CD14-positive monocyte (primary cell): ENCODE measurements at regions not wholly inside any gene's neighbourhood (a gene's known extent, or its start where the extent isn't known, plus 50 kb on each side); places are given as distances from the start of the nearest gene placed in this dataset.

ENCODE experiments used
- DNase-seq, 3 donors: peaks; one replicate each; pipeline ENCODE4 v3.0.0-alpha.2; 2011 to 2022
- H2AFZ ChIP-seq: 2 replicates; pipeline ENCODE4 v1.6.0; 2012; ENCODE audit warnings: mild to moderate bottlenecking, low read depth, low read length, inconsistent platforms; ENCODE audit not compliant: insufficient read depth, poor library complexity, severe bottlenecking
- H3K27ac ChIP-seq, 2 donors: 1 replicate in 1 of 2; 2 replicates in 1 of 2; pipeline ENCODE4 v1.5.1; 2012 to 2013; ENCODE audit warnings: low read length in 2 of 2, control low read depth in 1 of 2, inconsistent platforms in 1 of 2, low read depth in 1 of 2, mild to moderate bottlenecking in 1 of 2
- H3K27me3 ChIP-seq, 2 donors: one replicate each; pipeline versions ENCODE4 v1.6.0 to v1.6.1; 2011 to 2013; ENCODE audit warnings: low read length in 2 of 2; ENCODE audit not compliant: control insufficient read depth in 2 of 2, insufficient read depth in 2 of 2
- H3K36me3 ChIP-seq, 2 donors: replicated peaks in 1 of 2; 1 replicate in 1 of 2; 2 replicates in 1 of 2; pipeline versions ENCODE4 v1.5.1 to v1.6.1; 2012 to 2013; ENCODE audit warnings: low read length in 2 of 2, control low read depth in 1 of 2, inconsistent platforms in 1 of 2, mild to moderate bottlenecking in 1 of 2; ENCODE audit not compliant: insufficient read depth in 2 of 2, control insufficient read depth in 1 of 2
- H3K4me1 ChIP-seq, 2 donors: 1 replicate in 1 of 2; 2 replicates in 1 of 2; pipeline versions ENCODE4 v1.5.1 to v1.6.1; 2012 to 2013; ENCODE audit warnings: low read length in 2 of 2, control low read depth in 1 of 2, inconsistent platforms in 1 of 2, mild to moderate bottlenecking in 1 of 2, moderate library complexity in 1 of 2; ENCODE audit not compliant: insufficient read depth in 2 of 2, control insufficient read depth in 1 of 2
- H3K4me2 ChIP-seq: replicated peaks from 2 replicates; pipeline ENCODE3; 2012; ENCODE audit warnings: low read length, moderate library complexity, mild to moderate bottlenecking; ENCODE audit not compliant: poor library complexity, severe bottlenecking; ENCODE audit errors: extremely low read depth
- H3K4me3 ChIP-seq, 3 experiments: fragments of 200-600 bp in 1 of 3; sonication (generic) in 1 of 3; replicated peaks in 1 of 3; 1 replicate in 2 of 3; 2 replicates in 1 of 3; pipeline ENCODE4 v1.5.1; 2011 to 2013; ENCODE audit warnings: low read length in 3 of 3, mild to moderate bottlenecking in 3 of 3, control low read depth in 2 of 3, low read depth in 2 of 3, inconsistent platforms in 1 of 3, moderate library complexity in 1 of 3
- H3K79me2 ChIP-seq: 2 replicates; pipeline ENCODE4 v1.6.0; 2012; ENCODE audit warnings: mild to moderate bottlenecking, control low read depth, inconsistent platforms, low read length, moderate library complexity; ENCODE audit not compliant: insufficient read depth
- H3K9ac ChIP-seq: 2 replicates; pipeline ENCODE4 v1.6.0; 2017; ENCODE audit warnings: low read length, mild to moderate bottlenecking; ENCODE audit not compliant: insufficient read depth, poor library complexity, severe bottlenecking
- H3K9me3 ChIP-seq, 2 donors: replicated peaks in 1 of 2; 1 replicate in 1 of 2; 2 replicates in 1 of 2; pipeline versions ENCODE4 v1.5.1 to v1.6.1; 2012 to 2013; ENCODE audit warnings: low read length in 2 of 2, control low read depth in 1 of 2; ENCODE audit not compliant: control insufficient read depth in 1 of 2, insufficient read depth in 1 of 2
- H4K20me1 ChIP-seq: 2 replicates; pipeline ENCODE4 v1.6.0; 2012; ENCODE audit warnings: mild to moderate bottlenecking, low read length, control low read depth, moderate library complexity; ENCODE audit not compliant: insufficient read depth
- H3K27ac Mint-ChIP-seq, 7 donors: one replicate each; pipeline ENCODE4 v1.8.0; 2020; ENCODE audit warnings: mild to moderate bottlenecking in 7 of 7, mixed read lengths in 7 of 7, moderate library complexity in 6 of 7, inconsistent platforms in 2 of 7
- H3K27me3 Mint-ChIP-seq, 3 donors: one replicate each; pipeline ENCODE4 v1.8.0; 2021 to 2022; ENCODE audit warnings: low read depth in 3 of 3, mild to moderate bottlenecking in 3 of 3, mixed read lengths in 3 of 3, moderate library complexity in 3 of 3, inconsistent platforms in 1 of 3
- H3K36me3 Mint-ChIP-seq, 2 donors: one replicate each; pipeline ENCODE4 v1.8.0; 2020; ENCODE audit warnings: mixed read lengths in 2 of 2, inconsistent platforms in 1 of 2, mild to moderate bottlenecking in 1 of 2
- H3K4me1 Mint-ChIP-seq: one replicate; pipeline ENCODE4 v1.8.0; 2020; ENCODE audit warnings: mild to moderate bottlenecking, mixed read lengths
- H3K4me3 Mint-ChIP-seq, 2 donors: one replicate each; pipeline ENCODE4 v1.8.0; 2020; ENCODE audit warnings: mild to moderate bottlenecking in 2 of 2, mixed read lengths in 2 of 2, moderate library complexity in 1 of 2
- H3K9me3 Mint-ChIP-seq, 7 donors: one replicate each; pipeline ENCODE4 v1.8.0; 2020 to 2022; ENCODE audit warnings: mixed read lengths in 7 of 7, mild to moderate bottlenecking in 6 of 7, moderate library complexity in 6 of 7, inconsistent platforms in 2 of 7
- WGBS: methylation state at CpG from one replicate; pipeline ENCODE4 v1.1.5; 2013; ENCODE audit warnings: missing lambda C conversion rate; ENCODE audit not compliant: insufficient coverage; 5-methylcytosine and 5-hydroxymethylcytosine counted together
- intact Hi-C, 2 donors: fragments of 100-400 bp; cut with micrococcal nuclease; formaldehyde crosslinking; loops; one replicate each; pipeline versions ENCODE4 v1.15.0 to v1.15.1; 2023
- TF ChIP-seq, protein P1 (sequence below): fragments of 200-600 bp; IDR thresholded peaks from one replicate; pipeline ENCODE4 v1.8.0; 2022; ENCODE audit warnings: antibody characterized with exemption, mild to moderate bottlenecking

DNA sequence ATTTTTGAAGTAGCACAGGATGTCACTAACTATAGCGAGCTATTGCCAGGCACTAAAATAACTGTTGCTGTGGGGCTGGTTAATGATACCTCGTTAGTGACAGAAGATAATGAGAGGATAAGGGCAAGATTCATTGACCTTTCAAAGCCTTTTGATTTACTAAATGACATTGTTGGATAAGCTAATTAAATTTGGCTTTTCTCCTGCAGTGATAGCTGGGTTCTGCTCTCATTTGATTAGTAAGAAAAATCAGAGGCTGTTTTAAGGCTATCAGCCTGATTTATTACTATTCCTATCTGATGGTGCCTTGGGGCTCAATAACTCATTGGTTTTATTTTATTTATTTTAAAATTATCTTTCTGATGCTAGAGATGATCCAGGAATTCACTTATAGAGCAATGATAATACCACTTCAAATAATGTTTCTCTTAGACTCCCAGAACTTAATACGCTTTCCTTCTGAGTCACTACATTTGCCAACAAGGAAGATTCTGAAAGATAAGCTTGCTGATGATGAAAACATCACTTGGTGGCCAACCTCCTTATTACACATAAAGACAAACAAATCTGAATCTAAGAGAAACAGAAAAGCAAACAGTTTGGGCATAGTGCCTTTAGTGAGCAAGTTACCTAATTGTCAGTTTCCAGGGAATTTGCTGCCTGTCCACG lies 501.3 kb upstream of the ARGLU1 start:
- DNase-seq: no peak
- no peak overlapping the region for H3K4me3 Mint-ChIP-seq
- no peaks in the 10 kb centered on the region for H3K27me3 Mint-ChIP-seq
- Histone ChIP-seq H3K9ac (no peak overlapping the region), H3K4me1 (no peaks in the 10 kb centered on the region), H3K27me3 (no peaks in the 10 kb centered on the region), H3K27ac (no peak overlapping the region), H4K20me1 (no peaks in the 10 kb centered on the region), H3K9me3 (peaks cover 16 to 24% of the 10 kb centered on the region in 2 donors), H3K4me2 (no peak overlapping the region), H3K79me2 (no peaks in the 10 kb centered on the region), H3K4me3 (no peak overlapping the region), H3K36me3 (no peaks in the 10 kb centered on the region), H2AFZ (no peak overlapping the region)
- no peaks in the 10 kb centered on the region for H3K36me3 Mint-ChIP-seq
- TF ChIP-seq, protein P1, sequence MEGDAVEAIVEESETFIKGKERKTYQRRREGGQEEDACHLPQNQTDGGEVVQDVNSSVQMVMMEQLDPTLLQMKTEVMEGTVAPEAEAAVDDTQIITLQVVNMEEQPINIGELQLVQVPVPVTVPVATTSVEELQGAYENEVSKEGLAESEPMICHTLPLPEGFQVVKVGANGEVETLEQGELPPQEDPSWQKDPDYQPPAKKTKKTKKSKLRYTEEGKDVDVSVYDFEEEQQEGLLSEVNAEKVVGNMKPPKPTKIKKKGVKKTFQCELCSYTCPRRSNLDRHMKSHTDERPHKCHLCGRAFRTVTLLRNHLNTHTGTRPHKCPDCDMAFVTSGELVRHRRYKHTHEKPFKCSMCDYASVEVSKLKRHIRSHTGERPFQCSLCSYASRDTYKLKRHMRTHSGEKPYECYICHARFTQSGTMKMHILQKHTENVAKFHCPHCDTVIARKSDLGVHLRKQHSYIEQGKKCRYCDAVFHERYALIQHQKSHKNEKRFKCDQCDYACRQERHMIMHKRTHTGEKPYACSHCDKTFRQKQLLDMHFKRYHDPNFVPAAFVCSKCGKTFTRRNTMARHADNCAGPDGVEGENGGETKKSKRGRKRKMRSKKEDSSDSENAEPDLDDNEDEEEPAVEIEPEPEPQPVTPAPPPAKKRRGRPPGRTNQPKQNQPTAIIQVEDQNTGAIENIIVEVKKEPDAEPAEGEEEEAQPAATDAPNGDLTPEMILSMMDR: no peak
- peaks cover 0 to 11% (median 8%) of the 10 kb centered on the region in 7 donors for H3K9me3 Mint-ChIP-seq
- no peak overlapping the region for H3K27ac Mint-ChIP-seq
- 90% methylated on average over 2 of the region's 4 CpGs for WGBS
- no peaks in the 10 kb centered on the region for H3K4me1 Mint-ChIP-seq
- intact Hi-C loops: no loop called here

DNA sequence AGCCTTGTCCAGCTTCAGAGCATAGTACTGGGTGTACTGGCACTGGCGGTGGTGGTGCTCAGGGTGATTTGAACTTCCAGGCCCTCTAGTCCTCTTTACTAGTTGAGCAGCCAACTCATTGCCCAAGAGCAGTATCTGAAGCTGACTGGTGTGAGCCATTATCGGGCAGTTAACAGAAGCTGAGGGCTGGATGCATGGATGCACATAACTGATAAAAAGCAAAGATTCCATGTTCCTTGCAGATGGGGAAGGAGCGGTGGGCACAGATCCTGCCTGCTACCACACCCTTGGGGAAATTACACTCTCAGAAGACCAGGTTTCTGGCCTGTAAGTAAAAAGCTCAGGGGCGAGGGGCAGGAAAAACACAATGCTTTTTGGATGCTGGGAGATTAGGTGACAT lies 499.4 kb upstream of the ARGLU1 start:
- Mint-ChIP-seq H3K27me3 (no peaks in the 10 kb centered on the region), H3K4me3 (no peak overlapping the region), H3K4me1 (no peaks in the 10 kb centered on the region), H3K9me3 (peaks cover 0 to 9% (median 4%) of the 10 kb centered on the region in 7 donors), H3K36me3 (no peaks in the 10 kb centered on the region), H3K27ac (no peak overlapping the region)
- Histone ChIP-seq H3K9ac (no peak overlapping the region), H2AFZ (no peak overlapping the region), H3K9me3 (peaks cover 13 to 14% of the 10 kb centered on the region in 2 donors), H3K4me1 (no peaks in the 10 kb centered on the region), H3K4me3 (no peak overlapping the region), H4K20me1 (no peaks in the 10 kb centered on the region), H3K79me2 (no peaks in the 10 kb centered on the region), H3K27ac (no peak overlapping the region), H3K27me3 (no peaks in the 10 kb centered on the region), H3K36me3 (no peaks in the 10 kb centered on the region), H3K4me2 (no peak overlapping the region)
- TF ChIP-seq, protein P1: no peak
- WGBS: 93% methylated on average over 4 of the region's 4 CpGs
- no peak for DNase-seq
- intact Hi-C loops: no loop called here
